ENCODE measurements at regions not wholly inside any gene's neighbourhood (a gene's known extent, or its start where the extent isn't known, plus 50 kb on each side); places are given as distances from the start of the nearest gene placed in this dataset.

DNA sequence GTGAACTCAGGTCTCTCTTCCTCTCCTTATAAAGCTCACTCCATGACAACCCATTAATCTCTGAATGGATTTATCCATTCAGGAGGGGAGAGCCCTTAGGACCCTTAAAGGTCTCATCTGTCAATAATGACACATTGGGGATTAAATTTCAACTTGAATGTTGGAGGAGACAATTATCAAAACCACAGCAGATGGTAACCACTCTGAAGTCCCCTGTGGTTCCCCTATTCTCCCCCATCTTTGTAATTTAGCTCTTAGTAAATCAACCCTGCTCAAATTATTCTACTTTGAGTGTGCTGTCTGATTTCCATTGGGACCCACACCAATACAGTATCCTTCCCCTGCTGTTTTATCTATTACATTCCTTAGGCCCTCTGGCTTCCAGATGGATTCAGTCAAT lies 72.0 kb upstream of the RAI14 start:
- no peak for DNase-seq (ENCODE audit: low read depth in 3 of 3, low spot score in 1 of 3)

DNA sequence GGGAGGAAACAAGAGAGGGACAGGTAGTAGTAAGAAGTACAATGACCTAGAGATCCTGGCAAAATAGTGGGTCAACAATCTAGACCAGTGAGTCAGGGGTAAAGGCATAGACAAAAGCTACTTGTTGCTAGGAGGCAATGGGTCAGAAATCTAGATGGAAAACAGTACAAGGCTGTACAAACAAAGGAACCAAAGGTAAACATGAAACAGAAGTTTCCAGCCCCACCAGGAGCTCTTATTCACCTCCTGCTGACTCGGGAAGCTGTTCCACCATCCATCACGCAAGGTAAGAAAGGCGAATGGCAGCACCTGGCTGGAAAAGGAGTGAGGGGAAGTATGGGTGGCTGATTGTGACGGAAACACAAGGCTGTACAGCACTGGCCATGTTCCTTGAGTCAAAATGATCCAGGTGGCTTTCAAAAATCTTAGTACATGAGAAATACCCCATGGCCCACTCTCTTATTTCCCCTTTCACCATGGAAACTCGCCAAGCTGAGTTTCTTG lies 70.5 kb upstream of the RAI14 start:
- no peak for DNase-seq (ENCODE audit: low read depth in 3 of 3, low spot score in 1 of 3)

DNA sequence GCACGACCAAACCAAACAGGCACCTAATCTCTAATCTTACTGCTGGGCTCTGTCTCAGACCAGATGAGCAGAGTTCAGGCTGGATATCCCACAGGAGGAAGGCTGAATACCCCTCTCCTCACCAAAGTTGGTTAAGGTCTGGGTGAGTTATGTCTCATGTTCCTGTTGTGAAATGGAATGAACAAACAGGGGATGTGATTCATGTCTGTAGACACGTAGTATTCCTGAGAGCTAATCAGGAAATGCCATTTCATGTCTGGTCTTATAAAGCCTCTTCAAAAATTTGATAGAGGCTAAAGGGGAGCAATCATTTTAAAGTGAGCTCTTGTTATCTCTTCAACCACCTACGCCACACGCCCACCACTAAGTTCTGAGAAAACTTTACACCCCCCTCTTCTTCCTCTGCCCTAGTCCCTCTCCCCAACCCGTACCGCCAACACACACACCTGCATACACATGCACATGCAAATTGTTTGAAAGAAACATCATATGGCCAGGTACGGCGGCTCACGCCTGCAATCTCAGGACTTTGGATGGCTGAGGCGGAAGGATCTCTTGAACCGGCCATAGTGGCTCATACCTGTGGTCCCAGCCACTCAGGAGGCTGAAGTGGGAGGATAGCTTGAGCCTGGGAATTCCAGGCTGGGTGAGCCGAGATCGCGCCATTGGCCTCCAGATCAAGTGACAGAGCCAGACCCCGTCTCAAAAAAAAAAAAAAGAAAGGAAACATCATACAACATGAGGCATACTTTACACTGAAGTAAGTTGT lies 69.8 kb upstream of the RAI14 start:
- no peak for DNase-seq (ENCODE audit: low read depth in 3 of 3, low spot score in 1 of 3)

DNA sequence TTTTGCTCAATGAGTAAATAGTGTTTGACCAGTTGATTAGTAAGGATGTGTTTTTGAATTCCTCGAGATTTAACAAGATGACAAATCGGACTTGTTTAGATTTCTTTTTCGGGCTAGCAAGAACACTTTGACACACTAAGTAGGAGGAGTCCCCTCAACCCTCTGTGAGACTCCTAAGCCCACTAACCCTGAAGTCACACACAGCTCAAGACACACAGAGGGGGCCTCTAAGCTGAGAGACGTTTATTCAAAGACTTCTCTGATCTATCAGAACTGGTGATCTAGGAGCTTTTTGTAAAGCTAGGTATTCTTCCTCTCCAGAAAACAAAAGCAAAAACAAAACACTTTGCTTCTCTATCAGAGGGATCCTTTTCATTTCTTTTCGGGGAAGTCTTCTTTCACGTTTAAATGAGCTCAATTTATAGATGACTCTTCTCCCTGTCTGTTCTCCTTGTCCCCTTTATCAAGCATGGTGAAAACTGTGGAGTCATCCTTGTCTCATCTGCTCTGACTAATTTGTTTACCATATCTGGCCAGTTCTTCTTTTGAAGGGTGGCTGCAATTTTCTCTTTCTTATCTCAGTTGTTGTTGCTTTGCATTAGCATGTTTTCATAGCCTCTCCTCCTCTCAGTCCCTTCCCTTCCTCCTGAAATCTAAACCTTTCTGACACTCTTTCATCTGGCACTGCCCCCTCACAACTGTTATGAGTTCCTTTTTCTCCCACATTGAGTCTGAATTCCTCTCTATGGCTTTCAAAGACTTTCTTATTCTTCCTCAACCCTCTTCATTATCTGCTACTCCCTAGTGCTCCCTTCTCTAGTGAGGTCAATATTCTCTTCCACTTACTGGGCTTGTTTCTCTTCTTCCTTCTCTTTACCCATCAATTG lies 68.5 kb upstream of the RAI14 start:
- no peak for DNase-seq (ENCODE audit: low read depth in 3 of 3, low spot score in 1 of 3)

DNA sequence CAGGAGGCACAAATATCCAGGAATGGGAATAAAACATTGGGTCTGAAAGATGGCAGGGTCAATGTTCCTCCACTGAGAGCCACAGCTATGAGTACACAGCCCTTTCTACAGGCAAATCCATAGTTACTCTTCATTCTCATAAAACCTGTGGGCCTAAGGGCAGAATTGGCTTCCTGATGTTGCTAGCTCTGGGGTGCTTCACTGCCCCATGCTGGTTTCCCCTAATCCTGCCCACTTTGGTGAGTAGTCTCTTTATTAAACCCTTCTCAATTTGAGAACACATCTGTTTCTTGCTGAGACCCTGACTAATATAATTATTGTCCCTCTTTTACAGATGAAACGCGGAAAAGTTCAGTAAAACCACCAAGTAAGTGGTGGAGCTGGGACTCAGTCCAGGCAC lies 66.3 kb upstream of the RAI14 start:
- DNase-seq (ENCODE audit: low read depth in 3 of 3, low spot score in 1 of 3): no peak

DNA sequence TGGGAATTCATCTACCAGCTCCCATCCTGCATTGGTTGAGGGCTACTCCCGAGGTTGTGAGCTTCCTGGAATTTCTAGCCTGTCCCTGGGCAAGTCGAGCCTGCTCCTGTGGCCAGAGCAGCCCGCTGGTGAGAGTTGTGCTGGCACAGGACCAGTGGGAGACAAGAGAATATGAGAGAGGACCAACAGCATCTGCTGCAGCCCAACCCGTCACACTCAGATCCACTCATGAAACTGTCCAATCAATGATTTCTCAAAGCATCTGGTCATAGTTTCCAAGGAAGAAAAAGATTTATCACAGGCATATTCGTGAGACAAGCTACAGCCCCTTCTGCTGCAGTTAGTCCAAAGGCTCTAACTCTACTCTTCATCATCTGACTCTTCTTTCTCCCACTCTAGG lies 64.4 kb upstream of the RAI14 start:
- DNase-seq (ENCODE audit: low read depth in 3 of 3, low spot score in 1 of 3): no peak

DNA sequence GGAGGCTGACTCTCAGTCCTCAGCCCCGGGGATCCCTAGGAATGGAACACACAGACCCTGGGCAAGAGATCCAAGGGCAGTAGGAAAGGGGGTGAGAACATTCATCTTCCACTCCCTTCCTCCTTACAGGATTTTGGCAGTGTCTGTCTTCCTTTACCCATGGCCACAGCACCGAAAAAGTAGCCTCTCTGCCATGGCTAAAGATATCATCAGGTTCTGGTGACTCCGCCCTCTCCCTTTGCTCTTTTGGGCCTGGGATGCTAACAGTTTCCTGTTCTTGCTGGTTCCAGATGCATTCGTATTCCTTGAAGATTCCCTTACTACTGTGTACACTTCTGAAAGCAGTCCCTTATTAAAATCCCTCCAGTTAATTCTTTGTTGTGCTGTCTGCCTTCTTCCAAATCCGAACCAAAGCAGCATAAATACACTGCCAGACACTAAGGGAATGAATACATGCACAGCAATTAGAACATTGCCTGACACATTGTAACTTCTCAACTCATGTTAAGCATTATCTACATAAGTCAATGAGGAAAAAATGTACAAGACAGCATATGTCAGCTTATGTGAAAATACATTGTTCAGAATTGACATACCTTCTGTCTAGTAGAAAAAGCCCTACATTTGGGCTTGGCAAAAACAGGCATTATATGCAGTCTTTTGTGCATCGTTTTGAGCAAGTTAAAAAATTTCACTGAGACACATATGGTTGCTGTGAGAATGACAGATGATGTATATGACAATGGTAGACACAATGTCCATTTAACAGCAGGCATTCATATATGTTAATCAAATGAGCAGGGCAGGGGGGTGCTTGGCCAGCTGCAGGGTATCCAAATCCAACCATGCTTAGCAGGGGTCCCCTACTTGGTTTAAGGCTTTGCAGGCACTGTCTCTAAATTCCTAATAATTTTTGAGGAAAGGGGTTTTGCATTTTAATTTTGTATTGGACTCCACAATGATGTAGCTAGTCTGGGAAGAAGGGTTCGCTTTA lies 58.8 kb upstream of the RAI14 start:
- no peak for DNase-seq (ENCODE audit: low read depth in 3 of 3, low spot score in 1 of 3)

DNA sequence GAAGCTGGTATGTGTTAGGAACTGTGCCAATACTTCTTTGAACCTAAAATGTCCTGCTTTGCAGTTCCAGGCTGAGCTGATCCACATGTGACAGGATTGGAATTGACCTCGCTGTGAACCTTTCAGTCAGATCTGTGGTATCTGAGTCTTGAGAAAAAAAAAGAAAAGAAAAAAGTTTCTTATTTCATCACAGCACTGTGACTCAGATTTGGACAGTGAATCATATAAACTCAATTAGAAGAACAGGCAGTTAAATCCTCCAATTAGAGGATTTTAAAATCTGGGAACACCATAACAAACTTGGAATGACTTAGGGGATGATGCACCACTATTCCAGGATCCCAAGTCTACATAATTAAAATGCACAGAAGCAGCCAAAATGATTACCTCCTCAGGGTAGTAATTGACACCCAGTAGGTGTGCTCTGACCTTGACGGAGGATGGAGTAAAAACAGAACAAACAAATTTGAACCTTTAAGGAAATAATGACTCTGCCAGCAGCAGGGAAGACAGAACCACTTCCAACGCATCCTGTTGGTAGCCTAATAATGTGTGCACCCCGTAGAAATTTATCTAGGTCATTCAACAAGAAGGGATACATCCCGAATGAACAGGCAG lies 57.8 kb upstream of the RAI14 start:
- no peak for DNase-seq (ENCODE audit: low read depth in 3 of 3, low spot score in 1 of 3)

DNA sequence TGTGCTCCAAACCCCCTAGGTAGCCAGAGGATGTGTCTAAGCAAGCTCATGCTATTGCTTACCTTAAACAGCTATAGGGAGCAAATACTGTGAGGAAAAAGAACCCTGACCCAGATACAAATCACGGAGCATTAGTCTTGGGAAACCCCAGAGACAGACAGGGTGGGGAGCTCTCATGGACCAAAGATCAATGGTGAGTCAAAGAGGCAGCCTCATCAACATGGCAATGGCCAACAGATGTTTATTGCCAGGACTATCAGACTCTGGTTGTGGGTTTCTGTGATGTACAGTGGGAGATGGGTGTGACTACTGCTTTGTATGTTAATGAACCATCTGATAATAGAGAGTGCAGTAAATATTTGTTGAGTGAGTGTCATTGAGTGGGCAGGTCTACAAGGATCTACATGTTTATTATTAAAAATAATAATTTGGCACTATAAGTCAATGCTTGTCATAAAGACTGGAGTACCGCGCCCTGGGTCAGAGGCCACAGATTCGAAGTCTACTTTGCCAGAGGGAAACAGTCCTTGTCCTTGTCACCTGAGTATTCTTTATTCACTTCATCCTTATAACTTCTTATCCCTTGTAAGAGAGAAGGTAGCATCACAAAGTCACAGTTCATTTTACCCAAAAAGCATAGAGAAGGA lies 56.5 kb upstream of the RAI14 start:
- DNase-seq (ENCODE audit: low read depth in 3 of 3, low spot score in 1 of 3): no peak

DNA sequence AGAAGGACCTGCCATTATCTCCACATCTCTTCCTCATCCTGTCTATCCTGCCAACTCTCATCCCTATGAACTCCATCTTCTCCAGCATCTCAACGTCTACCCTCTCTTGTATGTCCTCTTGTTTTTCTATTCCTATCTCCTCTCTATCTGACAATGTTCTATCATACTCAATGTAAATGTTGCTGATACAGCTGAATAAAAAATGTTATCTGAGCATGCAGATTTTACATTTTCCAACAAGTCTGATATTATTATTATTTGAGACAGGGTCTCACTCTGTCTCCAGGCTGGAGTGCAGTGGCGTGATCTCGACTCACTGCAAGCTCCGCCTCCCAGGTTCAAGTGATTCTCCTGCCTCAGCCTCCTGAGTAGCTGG lies 56.0 kb upstream of the RAI14 start:
- no peak for DNase-seq (ENCODE audit: low read depth in 3 of 3, low spot score in 1 of 3)

DNA sequence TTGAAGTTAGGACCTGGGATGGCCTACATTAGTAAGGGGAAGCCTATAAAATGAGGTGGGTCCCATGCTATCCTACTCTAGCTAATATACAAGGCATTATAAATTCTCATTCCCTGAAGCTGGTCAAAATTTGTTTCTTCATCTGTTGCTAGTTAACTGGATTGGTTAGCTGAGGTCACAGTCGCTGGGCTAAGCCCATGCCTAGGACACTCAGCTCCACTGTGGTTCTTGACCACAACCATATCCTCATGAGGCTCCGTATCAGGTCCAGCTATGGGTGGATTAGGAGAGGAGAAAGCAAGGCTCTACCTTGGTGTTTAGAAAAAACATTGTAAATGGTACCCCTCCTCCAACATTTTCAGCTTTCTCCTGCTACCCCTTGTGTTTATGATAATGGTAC lies 52.8 kb upstream of the RAI14 start:
- no peak for DNase-seq (ENCODE audit: low read depth in 3 of 3, low spot score in 1 of 3)

DNA sequence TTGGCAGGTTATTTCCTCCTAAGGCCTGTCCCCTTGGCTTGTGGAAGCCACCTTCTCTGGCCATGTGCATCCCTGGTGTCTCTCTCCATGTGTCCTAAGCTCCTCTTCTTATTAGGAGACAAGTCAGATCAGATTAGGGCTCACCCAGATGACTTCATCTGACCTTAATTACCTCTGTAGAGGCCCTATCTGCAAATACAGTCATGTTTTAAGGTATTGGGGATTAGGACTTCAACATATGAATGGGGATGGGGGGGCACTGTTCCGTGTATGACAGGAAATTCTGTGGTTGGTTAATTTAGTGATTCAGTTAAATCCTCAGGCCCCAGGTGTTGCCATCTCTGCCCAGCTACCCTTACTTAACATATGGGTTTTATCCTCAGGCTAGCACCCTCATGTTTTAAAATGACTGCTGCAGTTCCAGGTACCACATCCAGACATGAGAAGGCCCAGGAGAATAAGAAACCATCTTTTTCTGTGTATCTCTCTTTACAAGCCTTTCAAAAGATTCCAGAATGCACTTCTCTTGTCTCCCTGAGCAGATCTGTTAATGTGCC lies 51.9 kb upstream of the RAI14 start:
- no peak for DNase-seq (ENCODE audit: low read depth in 3 of 3, low spot score in 1 of 3)

DNA sequence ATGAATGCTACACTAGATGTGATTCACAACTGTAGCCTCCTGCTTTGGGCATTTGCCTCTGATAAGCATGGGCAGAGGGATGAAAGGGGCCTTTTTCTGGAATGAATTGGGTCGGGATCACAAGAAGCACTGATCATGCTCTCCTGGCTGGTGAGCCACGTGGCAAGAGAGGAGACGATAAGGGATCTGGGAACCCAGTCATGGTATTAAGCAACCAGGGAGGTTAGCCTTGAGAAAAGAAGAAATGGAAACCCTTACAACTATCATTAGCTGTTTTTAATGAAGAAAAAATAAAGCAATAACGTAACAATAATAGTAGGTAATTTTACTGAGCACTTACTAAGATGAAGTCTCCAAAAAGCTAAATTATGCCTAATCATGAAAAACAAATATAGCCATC lies 50.0 kb upstream of the RAI14 start:
- no peak for DNase-seq (ENCODE audit: low read depth in 3 of 3, low spot score in 1 of 3)
